ENCODE measurements at regions not wholly inside any gene's neighbourhood (a gene's known extent, or its start where the extent isn't known, plus 50 kb on each side); places are given as distances from the start of the nearest gene placed in this dataset.

DNA sequence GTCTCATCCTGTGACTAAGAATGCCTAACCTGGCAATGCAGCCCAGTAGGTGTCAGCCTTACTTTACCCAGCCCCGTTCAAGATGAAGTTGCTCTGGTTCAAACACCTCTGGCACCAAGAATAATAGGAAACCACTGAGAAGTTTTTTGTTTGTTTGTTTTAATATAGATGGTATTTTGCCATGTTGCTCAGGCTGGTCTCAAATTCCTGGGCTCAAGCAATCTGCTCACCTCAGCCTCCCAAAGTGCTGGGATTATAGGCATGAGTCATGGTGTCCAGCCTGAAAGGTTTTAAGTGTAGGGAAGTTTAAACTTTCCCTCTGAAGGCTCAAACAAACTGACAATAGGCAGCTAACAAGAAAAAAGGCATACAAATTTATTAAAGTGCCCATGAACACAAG is 51.2 kb upstream of the ABCC4 start:
- no peak for DNase-seq (ENCODE audit: low spot score)

DNA sequence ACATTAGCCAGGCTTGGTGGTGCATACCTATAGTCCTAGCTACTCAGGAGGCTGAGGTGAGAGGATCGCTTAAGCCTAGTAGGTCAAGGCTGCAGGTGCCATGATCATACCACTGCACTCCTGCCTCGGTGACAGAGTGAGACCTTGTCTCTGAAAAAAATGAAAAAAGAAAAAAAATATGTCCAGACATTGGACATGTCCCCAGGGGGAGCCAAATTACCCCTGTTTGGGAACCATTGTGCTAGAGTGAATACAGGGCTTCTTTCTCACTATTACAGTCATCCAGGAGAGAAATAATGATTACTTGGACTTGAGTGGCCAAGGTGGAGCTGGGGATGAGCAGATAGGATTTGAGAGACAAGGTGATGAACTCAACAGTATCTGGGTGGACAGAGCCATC is 52.9 kb upstream of the ABCC4 start:
- DNase-seq (ENCODE audit: low spot score), result no peak

DNA sequence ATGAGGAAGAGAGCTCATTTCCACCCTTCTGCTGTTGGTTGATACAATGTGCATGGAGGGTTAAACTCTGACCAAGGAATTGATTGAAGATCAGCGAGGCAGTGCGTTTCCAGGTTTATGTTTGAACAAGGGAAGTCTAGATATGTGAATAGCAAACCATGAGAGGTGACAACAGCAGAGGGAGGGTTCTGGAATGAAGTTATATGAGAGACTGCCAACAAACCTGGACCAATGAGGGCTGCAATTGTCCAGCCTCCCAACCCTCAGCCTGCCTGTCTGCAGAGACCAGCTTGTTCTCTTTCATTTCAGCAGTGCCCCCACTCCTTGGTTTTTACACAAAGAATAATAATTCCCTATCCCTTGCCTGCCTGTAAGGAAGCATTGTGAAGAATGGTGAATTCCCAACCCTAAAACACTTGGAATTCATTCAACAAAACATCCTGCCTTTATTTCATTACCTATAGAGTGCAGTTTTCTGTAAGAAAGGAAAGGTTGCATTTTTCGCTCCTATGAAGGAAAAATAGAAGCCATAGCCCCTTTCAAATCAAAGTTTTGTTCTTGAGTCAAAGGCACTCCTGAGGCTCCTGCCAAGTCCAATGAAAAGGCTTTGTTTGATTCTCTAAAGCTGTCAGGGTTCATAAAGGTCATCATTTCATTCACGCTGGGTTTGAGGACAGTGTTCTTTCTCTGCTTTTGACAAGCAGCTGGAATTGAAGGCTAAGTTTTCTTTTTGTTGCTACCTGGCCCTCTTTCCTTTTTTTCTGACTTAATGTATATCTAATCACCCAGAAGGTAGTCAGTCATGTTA is 53.6 kb upstream of the ABCC4 start:
- no peak for DNase-seq (ENCODE audit: low spot score)

DNA sequence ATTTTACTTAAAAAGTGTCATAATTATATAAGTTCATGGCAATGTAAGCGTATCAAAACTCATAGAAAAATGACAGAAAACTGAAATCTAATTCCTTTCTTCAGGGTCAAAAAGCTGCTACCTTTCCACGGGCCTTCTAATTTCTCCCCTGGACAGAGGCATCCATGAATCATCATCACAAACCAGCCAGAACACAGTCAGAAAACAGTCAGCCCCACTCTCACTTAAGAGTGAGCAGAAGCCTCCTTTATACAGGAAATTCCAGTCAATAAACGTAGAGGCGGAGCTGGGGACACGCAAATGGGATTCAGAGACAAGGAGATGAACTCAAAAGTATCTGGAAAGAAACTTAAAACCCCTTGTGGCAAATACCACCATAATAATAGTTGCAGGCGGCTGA is 54.2 kb upstream of the ABCC4 start:
- DNase-seq (ENCODE audit: low spot score), result no peak

DNA sequence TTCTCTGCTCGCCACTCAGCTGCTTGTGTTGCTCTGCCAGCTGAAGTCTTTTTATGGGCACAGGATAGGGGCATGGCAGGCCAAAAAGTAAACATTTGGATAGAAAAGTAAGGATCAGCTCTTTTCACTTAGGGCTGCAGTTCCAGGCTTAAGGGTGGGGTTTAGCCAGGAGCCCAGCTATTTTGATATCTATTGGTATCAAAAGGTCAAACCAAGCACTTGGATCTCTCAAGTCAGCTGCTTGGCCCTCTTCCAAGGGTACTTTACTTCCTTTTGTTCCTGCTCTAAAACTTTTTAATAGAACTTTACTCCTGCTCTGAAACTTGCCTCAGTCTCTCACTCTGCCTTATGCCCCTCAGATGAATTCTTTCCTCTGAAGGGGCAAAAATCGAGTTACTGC is 55.7 kb upstream of the ABCC4 start:
- DNase-seq (ENCODE audit: low spot score), result no peak

DNA sequence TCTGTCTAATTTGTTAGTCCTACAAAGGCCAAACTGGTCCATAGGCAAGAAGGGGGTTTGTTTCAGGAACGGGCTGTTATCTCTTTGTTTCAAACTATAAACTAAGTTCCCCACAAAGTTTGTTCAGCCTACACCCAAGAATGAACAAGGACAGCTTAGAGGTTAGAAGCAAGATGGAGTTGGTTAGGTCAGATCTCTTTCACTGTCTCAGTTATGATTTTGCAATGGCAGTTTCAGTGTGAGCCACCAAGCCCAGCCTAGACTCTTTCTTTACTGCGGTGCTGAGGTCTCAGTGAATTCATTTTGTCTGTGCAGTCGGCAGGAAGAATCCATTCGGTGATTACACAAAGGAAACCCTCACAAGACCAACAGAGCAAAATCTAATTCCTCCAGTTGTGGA is 56.6 kb upstream of the ABCC4 start:
- DNase-seq (ENCODE audit: low spot score), result no peak

DNA sequence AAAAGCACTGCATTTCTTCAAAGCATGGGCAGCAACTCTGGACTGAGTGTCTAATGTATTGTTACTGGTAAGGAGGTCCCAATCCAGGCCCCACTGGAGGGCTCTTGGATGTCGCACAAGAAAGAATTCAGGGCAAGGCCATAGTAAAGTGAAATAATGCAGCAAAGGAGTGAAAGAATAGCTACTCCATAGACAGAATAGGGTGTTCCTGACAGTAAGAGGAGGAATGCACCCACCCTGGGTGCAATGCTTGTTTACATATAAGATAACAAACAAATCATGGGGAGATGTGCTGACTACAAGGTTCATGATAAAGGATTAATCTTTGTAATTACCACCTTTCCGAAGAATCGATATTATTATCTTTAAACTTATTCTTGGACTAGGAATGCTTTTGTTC is 58.8 kb upstream of the ABCC4 start:
- DNase-seq (ENCODE audit: low spot score), result no peak

DNA sequence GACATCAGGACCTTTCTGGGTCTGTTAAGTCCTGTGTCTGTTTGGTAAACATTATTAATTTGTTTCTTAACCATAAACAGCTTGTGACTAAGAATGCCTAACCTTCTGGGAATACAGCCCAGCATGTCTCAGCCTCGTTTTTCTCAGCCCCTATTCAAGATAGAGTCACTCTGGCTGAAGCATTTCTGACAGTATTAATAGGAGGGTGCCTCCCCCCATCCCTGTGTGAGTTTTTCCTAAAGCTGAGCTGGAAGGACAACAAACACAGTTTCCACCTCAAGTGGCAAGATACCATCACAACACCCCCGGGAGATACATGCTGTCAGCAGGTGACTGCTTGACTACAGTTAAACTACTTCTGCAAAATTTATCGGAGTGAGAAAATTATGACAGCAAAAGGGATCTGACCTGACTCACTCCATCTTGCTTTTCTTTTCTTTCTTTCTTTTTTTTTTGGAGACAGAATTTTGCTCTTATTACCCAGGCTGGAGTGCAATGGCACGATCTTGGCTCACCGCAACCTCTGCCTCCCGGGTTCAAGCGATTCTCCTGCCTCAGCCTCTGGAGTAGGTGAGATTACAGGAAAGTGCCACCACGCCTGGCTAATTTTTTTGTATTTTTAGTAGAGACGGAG is 59.3 kb upstream of the ABCC4 start:
- no peak for DNase-seq (ENCODE audit: low spot score)

DNA sequence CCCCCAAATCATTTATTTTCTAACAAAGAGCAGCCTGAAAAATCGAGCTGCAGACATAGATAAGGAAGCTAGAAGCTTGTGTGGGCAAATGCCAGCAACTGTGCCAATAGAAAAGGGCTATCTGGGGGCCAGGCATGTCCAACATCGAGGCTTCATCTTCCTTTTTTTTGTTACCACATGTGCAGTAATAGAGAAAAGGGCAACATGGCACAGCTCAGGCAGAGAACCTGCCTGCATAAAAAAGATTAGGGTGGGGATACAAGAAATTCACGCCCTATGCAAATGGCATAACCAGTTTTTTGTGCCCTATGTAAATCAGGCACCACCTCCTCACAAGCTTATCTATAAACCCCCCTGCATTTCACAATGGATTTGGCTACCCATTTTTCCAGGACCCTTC is 60.4 kb upstream of the ABCC4 start:
- DNase-seq (ENCODE audit: low spot score), result peak; percentile 23

DNA sequence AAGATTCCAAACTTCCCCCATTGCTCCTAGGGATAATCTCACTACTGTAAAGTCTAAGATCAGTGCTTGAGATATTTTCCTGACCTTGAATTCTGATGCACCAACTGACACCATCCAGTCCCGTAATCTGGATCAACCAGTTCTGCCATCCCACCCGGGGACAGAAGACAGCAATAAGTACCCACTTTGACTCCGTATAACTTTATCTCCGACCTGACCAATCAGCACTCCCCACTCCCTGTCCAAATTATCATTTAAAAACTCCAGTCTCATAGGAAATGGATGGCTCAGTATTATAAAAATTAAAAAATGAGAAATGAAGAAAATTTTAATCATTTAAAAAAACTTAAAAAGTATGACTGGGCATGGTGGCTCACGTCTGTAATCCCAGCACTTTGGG is 61.4 kb upstream of the ABCC4 start:
- no peak for DNase-seq (ENCODE audit: low spot score)

DNA sequence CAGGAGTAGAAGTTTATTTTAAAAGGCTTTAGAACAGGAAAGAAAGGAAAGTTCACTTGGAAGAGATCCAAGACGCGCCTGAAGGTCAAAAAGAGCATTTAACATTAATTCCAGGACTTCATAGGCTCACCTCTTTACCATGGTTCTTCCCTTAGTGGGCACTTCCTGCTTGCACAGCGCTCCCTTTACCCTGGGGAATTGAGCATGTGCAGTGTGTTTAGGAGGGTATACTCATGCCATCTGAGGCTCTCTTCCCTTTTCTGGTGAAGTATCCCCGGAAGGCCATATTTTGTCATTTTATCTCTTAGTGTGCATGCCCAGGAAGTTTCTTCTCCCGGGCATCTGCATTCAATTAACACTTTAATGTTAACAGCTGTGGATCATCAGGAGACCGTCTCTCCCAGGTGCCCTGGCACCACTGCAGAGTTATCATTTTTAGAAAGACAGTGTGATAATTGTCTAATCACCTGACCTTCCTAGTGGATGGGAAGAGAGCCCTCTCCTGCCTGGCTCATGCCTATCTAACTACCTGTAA is 66.1 kb upstream of the ABCC4 start:
- DNase-seq (ENCODE audit: low spot score), result no peak

DNA sequence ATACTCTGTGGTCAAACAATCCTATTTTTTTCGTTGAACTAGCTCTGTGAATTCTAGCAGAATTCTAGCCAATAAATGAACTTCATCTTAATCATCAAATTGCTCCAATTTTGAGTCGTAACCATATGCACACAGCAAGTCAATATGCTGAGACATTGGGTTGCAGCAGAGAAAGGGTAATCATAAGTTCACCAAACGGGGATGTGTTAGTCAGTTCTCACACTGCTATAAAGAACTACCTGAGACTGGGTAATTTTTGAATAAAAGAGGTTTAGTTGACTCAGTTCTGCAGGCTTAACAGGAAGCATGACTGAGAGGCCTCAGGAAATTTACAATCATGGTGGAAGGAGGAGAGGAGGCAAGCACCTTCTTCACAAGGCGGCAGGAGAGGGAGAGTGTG is 67.7 kb upstream of the ABCC4 start:
- DNase-seq (ENCODE audit: low spot score), result no peak

DNA sequence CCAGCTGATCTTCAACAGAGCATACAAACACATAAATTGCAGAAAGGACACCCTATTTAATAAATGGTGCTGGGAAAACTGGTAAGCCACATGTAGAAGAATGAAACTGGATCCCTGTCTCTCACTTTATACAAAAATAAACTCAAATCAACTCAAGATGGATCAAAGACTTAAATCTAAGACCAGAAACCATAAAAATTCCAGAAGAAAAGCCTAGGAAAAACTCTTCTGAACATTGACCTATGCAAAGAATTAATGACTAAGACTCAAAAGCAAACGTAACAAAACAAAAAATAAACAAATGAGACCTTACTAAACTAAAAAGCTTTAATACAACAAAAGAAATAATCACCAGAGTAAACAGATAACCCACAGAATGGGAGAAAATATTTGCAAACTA is 74.5 kb upstream of the ABCC4 start:
- no peak for DNase-seq (ENCODE audit: low spot score)

DNA sequence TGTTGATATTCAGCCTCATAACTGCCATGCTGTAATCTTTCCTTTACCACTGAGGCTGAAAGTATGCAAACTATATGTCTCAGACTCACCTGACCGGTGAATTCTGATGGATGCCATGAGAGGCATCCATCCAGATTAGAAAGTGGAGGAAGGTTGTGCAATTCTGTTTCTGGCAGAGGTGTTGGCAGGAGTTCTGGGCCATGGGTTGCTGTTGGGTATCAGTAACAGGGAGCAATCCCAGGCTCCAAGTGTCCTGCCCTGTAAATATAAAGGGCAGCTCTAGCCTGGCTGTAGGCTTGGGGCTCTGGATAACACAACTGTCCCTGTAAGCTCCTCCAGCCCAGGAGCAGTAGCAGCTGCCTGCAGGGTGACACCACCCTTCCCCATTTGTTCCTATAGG is 77.4 kb upstream of the ABCC4 start:
- no peak for DNase-seq (ENCODE audit: low spot score)

DNA sequence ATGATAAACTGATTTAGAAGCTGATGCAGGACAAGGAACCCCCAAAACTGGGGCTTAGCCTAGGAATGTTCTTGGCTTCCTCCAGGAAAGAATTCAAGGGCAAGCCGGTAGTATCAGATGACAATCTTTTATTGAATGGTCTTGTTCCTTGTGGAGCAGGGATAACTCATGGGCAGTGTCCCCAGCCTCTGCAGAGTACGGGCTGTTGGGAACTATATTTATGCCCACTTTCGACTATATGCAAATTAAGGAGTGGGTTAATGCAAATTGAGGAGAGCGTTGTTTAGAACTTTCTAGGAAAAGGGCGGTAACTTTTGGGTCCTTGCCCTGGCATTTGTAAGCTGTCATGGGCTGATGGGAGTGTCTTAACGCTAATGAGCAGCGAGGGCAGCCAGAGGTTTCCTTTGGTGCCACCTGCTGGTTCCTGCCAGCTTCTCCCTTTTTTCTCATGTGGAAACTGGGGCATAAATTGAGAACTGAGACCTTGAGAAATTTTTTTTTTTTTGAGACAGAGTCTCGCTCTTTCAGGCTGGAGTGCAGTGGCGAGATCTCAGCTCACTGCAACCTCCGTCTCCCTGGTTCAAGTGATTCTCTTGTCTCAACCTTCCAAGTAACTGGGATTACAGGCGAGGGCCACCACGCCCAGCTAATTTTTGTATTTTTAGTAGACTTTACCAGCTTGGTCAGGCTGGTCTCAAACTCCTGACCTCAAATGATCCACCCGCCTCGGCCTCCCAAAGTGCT is 79.4 kb upstream of the ABCC4 start:
- DNase-seq (ENCODE audit: low spot score), result peak; percentile 95

DNA sequence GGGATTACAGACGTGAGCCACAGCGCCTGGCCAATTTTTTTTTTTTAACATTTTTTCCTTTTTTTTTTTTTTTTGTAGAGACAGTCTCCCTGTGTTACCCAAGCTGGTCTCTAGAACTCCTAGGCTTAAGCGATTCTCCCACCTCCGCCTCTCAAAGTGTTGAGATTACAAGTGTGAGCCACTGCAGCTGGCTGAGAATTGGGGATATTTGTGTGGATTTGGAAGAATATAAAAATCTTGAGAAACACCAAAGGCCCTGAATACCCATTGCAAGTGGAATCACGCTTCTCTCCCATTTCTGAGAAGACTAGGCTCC is 79.9 kb upstream of the ABCC4 start:
- no peak for DNase-seq (ENCODE audit: low spot score)

DNA sequence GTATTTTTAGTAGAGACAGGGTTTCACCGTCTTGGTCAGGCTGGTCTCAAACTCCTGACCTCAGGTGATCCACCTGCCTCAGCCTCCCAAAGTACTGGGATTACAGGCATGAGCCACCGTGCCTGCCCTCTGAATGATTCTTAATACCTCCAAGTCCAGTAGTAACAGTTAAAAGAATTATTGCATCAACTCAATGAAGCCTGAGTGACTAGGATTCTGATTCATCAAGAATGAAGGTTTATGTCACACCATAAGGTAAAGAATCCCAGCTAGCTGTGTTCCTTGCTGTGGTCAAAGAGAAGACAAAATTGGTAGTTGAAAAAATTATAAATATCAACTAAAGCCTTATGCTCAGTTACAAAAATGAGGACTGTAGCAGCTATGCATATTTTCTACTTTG is 81.2 kb upstream of the ABCC4 start:
- no peak for DNase-seq (ENCODE audit: low spot score)

DNA sequence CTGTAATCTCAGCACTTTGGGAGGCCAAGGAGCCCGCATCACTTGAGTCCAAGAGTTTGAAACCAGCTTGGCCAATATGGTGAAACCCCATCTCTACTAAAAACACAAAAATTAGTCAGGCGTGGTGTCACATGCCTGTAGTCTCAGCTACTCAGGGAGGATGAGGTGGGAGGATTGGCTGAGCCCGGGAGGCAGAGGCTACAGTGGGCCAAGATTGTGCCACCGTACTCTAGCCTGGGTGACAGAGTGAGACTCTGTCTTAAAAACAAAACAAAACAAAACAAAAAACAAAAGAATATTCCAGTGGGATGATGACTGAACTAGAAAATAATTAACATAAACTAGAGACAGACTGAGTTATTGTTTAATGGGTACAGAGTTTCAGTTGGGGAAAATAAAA is 81.7 kb upstream of the ABCC4 start:
- no peak for DNase-seq (ENCODE audit: low spot score)

DNA sequence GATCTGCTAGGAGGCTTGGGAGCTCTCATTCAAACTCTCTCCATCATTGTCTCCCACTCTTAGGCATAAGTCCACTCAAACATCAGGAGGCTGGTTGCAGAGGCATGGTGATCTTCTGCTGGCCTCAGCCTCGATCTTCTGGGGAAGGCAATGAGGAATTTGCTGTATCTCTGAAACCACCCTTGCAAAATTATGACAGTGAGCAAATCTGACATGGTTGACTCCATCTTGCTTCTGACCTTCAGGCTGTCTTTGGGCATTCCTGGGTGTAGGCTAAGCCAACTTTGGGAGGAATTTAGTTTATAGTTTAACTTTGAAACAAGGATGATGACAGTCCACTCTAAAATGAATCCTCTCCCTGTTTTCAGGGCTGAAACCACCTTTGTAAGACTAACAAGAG is 84.1 kb upstream of the ABCC4 start:
- DNase-seq (ENCODE audit: low spot score), result no peak

DNA sequence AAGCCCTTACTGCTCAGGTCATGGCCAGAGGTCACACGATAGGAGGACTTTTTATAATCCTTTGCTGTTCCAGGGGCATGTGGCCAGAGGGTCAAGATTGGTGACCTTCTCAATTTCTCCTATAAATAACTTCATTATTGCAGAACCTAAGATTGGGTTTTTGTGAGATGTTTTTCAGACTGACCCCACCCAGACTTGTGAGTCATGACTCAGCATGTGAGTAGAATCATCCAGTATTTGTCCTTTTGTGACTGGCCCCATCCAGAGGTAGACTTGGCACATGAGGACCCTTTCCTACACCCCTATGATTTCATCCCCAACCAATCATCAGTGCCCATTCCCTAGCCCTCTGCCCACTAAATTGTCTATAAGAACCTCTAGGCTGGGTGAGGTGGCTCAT is 84.5 kb upstream of the ABCC4 start:
- DNase-seq (ENCODE audit: low spot score), result peak; percentile 45

DNA sequence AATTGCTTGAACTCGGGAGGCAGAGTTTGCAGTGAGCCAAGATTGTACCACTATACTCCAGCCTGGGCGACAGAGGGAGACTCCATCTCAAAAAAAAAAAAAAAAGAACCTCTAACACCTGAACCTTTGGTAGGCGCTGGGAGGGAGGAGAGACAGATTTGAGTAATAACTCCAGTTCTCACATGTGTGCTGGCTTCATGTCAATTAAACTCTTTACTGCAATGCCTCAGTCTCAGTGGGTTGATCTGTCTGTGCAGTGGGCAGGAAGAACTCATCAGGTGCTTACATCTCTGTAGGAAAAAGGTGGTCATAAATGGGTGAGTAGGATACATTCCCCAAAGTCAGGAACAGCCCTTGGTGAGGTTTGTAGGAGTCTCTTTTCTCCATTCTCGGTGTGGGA is 85.1 kb upstream of the ABCC4 start:
- DNase-seq (ENCODE audit: low spot score), result no peak

DNA sequence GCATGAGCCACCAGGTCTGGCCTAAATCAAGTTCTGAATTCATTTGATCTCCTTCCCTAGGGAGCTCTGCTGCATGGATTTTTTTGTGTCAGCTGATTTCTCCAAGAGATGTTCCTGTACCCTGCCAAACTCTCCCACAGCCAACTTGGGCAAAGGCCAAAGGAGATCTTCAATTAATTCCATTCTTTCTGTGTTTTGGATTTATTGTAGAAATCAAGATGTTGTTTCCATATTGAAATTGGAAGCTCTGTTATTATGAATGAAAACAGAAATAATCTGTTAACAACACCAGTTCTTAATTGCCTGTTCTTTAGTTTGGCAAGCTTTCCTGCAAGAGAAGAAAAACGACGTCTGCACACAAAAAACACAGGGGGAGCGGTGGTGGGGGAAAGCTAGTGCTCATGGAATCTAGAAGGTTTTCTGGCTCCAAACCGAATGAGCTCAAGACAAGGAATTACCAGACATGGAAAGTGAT is 86.5 kb upstream of the ABCC4 start:
- no peak for DNase-seq (ENCODE audit: low spot score)

DNA sequence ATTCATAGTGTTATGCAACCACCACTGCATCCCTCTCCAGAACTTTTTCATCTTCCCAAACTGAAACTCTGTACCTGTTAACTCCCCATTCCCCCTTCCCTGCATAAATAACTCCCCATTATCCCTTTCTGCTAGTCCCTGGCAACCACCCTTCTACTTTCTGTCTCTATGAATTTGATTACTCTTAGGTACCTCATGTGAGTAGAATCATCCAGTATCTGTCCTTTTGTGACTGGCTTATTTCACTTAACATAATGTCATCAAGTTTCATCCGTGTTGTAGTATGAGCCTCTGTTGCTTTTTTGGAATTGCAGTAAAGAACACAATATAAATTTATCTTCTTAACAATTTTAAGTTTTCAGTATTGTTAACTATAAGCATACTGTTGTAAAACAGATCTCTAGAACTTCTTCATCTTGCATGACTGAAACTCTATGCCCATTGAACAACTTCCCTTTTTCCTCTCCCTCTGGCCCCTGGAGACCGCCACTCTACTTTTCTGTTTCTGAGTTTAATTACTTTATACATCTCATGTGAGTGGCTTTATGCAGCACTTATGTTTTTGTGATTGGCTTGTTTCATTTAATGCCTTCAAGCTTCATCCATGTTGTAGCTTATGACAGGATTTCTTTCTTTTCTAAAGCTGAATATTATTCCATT is 87.3 kb upstream of the ABCC4 start:
- no peak for DNase-seq (ENCODE audit: low spot score)
